Pulmonary artery endothelial cell (primary cell): ENCODE measurements at regions not wholly inside any gene's neighbourhood (a gene's known extent, or its start where the extent isn't known, plus 50 kb on each side); places are given as distances from the start of the nearest gene placed in this dataset.

ENCODE experiments used
- DNase-seq: peaks from one replicate; pipeline ENCODE4 v3.0.0-alpha.2; 2011; ENCODE audit warnings: low read depth, low spot score

DNA sequence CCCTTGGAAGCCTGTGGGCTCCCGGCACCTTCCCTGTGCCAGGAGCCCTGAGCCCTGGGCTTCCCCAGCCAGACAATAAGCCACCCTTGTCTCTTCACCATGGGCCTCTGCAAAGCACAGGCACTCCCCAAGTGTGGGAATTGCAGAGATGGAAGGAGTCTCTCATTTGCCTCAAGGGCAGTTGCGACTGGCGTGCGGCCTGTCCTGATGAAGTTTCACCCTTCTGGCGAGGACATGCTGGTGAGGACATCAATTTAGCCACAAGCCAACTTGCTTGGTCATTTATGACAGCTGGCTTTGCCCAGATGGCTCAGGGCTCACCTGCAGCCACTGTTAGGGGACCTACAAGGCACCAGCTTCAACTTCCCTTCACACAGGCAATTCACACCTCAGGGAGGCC is 180.2 kb downstream of the ANAPC1 start:
- DNase-seq: no peak

DNA sequence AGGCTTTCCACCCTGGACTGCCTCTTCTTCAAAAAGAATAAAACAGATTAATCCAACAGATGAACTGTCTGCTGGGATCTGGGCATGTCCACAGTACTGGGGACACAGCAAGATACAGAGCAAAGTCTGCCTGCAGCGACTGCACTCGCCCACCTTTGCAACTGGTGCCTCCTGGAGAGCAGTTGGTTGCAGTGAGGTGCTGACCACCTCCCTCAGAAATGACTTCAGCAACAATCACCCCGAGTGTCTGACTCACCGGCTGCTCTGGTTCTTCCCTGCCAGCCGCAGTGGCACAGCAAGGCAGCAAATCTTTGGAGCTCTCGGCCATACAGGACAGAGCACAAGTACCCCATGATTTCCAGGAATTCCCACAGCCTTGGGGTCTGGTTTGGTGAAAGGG is 179.7 kb downstream of the ANAPC1 start:
- no peak for DNase-seq

DNA sequence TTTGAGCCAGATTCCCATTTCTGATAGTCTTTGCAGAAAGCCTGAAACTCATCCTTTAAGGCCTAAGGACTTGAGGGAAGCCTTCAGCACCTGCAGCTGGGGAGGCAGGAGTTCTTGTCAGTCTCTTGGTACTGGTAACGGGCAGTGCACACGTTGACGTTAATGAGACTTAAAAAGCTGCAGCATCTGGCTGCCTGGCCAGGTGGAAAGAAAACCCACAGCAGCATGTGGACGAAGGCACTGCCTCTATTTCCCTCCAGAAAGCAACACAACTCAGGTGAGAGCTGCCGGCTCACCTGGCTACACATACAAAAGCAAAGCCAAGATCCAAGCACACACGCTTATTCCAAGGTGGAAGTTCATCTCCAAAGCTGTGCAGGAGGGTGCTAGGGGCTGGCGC is 178.8 kb downstream of the ANAPC1 start:
- DNase-seq: no peak

DNA sequence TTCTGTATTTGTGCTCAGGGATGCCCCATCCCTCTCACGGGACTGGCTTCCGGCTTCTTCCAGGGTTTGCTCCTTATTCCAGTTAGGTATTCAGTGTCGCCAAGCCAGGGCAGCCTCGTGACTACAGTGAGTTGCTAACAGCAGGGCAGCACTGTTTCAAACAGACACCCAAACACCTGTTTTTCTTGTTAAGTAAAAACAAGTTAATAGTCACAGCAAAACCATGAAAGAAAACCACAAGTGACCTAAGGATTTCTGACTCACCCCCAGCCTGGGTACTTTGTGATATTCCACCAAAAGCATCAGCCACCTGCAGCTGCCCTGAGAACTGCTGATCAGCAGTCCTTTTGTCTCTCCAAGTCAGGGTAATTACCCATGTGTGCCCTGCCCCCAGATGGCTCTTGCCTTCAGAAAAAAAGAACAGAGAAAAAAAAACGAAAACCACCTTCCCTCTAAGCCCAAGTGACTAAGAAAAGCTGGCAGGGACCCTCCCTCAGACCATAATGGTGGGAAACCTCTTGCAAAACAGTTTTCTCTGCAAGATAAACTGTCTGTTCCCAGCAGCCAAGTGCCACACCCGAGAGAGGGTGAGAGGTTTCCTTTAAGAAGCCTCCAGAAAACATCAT is 178.2 kb downstream of the ANAPC1 start:
- peak; percentile 48 for DNase-seq

DNA sequence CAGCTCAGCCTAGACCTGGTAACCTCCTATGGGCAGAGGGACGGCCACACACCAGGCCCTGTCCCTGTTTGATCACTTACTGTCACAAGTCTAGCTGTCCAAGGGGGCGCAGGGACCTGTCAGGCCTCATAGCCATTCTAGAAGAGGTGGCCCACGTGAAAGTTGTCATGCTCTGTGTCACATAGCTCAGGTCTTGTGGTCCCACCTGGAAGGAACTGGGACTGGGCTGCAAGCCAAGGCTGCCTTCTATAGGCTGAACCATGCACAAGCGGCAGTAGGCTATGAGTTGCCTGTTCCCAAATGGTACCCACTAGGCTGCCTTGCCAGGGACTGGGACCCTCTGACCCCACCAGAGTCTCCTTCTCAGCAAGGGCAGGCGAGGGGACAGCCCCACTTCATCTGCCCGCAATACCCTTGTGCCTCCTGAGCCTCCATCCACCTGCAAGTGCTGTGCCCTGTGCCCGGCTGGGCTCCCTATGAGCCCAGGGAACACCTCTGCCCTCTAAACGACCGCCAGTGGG is 177.5 kb downstream of the ANAPC1 start:
- no peak for DNase-seq

DNA sequence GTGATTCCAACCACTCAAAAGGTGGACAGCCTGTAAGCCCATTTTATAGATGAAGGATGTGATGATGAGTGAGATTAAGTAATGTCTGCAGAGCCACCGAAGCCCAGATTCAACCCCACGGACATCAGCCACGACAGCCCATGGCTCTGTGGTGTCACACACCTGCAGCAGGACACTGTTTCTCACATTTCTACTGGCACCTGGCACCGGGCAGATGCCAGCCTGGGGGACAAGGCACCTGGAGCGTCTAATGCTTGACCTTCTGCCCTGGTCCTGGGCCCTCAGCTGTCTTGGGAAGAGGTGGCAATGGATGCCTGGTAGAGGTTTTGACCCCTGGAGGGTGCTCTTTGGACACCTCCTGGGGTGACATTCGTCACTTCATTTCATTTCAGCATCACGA is 176.3 kb downstream of the ANAPC1 start:
- no peak for DNase-seq

DNA sequence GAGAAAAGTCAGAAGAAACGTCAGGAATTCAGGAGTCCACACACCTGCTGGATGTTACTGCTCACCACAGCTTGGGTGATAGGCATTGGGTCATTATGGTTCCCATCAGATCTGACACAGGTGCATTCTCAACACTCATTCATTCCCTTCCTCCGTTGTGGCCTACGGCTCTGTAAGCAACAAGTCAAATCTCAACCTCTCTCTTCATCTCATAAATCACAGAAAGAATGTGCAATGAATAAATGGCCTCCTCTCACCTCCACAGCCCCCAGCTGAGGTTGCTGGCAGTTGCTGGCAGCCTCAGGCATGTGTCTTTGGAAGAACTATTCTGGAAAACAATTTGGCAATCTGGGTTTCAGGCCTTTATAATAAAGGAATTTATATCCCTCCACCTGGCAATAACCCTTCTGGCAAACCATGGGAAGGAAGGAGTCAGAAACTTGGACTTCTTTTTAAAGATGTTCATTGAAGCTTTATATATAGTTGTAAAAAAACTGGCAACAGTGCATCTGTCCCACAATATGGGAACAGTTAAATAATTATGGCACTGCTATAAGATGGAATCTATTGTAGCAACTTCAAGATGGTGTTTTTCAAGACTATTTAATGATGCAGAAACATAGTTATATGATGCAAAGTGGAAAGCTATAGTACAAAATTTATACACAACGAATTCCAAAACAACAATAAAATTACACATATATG is 175.4 kb downstream of the ANAPC1 start:
- DNase-seq: no peak

DNA sequence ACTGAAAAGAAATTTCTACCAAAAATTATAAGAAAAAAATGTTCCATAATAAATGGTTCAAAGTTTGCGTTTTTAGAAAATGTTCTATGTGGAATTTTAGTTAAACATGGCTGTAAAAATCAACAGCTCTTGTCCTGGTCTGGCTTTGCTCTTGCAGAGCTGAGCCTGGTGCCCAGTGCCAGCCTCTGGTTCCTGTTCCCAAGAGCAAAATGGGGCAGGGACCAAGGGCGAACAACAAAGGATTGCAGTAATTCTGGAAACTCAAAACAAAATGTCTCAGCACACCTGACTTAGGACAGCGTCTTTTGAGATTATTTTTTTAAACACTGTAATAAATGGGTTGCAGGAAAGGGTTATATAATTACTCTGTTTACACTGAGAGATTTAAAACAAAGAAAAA is 174.7 kb downstream of the ANAPC1 start:
- no peak for DNase-seq

DNA sequence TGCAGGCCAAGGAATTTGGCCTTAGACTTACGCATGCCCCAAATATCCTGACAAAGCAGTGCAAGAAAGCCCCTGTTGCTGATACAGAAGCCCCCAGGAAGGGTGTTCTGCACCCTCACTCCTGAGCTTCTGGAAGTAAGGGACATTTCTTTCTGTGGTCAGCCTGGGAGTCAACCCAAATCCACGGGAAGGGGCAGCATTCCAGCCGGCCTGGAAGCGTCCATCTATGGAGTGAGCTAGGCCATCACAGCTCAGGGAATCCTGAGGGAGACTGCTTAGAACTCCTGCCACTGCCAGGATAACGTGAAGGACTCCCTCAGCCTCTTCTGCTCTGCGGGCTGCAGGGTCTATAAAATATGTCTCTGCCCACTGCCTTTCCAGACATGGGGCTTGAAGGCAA is 173.9 kb downstream of the ANAPC1 start:
- DNase-seq: no peak

DNA sequence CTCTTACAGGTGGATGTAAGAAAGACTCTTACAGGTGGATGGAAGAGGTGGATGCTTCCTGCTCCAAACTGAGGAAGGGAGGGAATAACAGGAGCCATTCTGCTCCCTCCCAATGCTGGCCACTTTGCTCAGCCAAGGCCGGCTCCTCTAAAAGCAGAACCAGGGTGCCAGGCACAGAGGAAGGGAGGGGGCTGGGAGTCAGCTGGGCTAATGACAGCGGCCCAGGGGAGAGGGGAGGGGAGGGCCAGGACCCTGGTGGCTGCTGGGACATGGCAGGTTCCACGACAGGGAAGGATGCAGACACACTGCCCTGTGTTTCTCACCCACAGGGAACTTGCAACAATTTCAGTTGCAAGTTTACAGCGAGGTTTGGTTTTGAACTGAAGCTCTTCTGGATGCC is 173.4 kb downstream of the ANAPC1 start:
- no peak for DNase-seq

DNA sequence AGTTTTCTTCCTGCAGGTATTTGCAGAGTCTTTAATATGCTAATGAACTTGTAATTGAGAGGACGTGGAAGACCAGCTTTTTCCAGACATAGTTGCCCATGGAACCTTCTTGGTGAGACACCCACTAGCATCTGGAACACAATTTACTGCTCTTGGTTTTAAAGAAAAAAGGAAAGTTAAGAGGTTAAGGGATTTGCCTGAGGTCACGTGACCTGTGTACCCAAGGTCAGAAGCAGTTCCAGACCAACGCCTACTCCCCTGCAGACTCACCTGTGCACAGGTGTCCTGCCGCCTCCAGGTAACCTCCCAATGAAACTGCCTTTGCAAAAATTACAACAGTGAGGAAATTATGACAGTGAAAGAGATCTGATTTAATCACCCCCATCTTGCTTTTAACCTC is 172.7 kb downstream of the ANAPC1 start:
- no peak for DNase-seq

DNA sequence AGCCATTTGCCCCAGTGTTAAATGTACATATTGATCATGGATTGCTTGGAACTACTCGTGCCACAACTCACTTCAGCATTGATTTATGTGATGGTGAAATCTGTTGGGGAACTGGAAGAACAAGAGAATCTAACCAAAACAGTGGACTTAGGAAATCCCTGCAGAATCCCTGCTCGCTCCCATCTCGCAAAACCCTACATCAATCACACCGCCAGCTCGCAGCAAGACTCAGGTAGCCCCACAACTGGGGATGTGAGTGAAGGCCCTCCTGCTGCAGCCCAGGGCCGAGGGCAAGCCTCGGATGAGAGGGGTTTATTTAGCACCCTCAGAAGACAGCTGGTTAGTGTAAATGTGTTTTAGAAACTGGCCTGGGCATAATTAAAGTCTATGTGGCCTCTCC is 171.6 kb downstream of the ANAPC1 start:
- no peak for DNase-seq

DNA sequence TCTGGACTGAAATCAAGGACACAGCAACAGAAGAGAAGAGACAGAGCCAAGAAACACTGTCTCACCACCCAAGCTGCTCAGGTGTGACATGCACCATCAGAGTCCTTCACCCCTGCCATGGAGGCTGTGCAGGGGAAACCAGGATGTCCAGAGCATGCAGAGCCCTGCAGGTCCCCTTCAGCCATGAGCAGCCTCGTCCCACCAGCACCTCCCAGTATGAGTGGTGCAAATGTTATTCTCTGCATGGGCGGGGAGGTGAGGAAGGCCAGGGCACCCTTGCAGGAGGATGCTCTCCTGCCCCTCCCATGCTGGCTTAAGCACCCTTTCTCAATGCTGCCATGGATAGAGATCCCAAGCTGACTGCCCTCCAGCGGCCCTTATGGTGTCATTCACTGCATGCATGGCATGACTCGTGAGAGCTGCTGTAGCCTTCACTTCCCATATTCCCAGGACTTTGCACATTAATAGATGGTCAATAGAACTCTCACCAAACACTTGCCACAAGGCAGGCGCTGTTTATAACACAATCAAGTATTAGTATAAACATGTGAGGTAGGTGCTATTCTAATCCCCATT is 171.0 kb downstream of the ANAPC1 start:
- no peak for DNase-seq

DNA sequence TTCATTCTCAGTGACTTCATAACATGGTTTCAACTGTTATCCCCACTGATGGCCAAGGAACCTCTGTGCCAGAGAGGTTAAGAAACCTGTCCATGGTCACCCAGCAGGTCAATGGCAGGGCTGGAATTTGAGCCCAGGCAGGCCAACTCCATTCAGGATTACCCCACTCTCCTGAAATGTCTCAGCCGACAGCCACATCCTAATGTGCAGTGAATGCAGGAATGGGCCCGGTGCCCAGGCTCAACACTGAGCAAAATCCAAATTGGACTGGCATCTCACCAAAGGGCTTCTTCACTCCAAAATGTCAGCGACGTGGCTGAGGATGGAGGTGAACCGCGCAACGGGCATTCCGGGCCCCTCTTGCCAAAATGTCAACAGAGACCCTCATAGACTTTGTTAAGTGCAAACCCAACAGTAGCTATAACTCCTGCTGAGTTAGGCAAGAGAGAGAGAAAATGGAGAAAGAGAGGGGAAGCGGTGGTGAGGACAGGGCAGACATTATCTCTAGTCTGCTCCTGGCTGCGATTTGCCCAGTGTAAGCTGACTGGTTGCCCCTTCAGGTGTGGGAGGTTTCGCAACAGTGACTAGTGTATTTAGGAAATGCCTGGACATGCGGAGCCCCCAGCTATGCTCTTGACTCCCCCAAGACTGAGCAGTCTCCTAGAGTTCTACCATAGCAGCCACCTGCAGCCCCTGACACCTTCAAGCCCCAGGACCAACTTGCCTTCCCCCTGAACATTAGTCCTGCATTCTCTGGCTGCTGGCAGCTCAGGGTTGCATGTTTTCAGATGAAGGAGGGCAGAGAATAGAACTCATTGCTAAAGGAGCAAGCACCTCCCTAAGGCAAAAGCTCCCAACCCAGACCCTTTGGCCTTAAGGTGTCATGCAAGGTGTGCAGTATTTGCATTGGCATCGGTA is 167.7 kb downstream of the ANAPC1 start:
- DNase-seq: no peak

DNA sequence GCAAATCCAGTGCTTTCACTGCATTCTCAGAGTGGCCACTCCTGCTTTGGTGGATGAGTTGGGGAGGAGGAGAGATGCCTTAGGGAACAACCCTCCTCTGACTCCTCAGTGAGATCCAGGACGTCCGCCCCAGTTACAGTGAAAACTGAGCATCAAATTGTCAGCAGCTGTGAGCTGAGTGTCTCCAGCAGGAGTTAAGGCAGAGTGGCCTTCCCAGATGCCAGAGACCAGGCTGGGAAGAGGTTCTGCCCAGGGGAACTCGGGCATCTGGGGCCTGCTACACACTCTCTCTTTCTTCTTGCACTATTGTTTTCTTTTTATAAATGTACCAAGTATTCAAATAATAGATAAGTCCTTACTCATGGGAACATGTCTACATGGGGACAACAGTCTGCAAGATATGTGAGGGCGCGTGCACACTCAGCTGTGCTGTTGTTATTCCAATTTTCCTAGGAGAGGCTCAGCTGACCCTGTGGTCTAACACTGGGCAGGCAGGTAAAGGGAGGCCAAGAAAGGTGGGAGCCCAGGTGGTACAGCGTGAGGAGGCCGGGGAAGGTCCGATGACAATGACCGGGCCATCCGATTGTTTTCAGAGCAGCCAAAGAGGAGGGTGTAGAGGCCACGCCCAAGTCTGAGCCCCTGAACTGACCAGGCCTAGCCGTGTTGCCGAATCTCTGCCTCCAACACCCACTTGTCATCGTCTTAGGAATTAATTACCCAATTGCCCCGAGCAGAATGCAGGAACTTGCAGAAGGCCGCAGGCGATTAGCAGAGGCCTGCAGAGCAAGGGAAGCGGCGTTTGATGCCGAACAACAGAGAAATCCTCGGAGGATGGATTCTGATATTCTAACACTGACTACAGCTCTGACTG is 166.9 kb downstream of the ANAPC1 start:
- no peak for DNase-seq
